K562 (cell line): ENCODE measurements at regions not wholly inside any gene's neighbourhood (a gene's known extent, or its start where the extent isn't known, plus 50 kb on each side); places are given as distances from the start of the nearest gene placed in this dataset.
A peak's percentile ranks its signal among the peaks of the same experiment; 100 is the strongest.

Source experiments
- ATAC-seq: fragments of 200-7000 bp; cut with Tn5 transposase; 3 replicates; pipeline ENCODE4 v1.9.1; 2020; ENCODE audit warnings: moderate library complexity
- BruUV-seq: library from RNA; stranded (reverse); fragments of 400-500 nt; replicated peaks from 2 replicates; lab custom pipeline; 2021; lab: Mats Ljungman, UMichigan
- CTCF ChIA-PET: fragments of 300-600 bp; formaldehyde crosslinking; extraction: SDS; loops from one replicate; lab custom pipeline; 2021; ENCODE audit warnings: low intra/inter-chr PET ratio; lab: Yijun Ruan, JAX
- POLR2A ChIA-PET: fragments of 300-600, 350-650 bp; sonication (Branson Sonifier 250); formaldehyde crosslinking; extraction: SDS; loops from one replicate; lab custom pipeline; 2021; ENCODE audit warnings: antibody characterized with exemption, inconsistent platforms; lab: Yijun Ruan, JAX
- DNase-seq, 4 experiments: peaks; one replicate each; pipeline versions ENCODE4 v3.0.0 to v3.0.0-alpha.2; 2011 to 2018; ENCODE audit warnings: low spot score in 3 of 4, mixed read lengths in 3 of 4; ENCODE audit errors: extremely low read depth in 1 of 4
- FAIRE-seq: peaks from 2 replicates; lab custom pipeline; 2011; peaks lifted over from hg19 to GRCh38; lab: Jason Lieb, UNC
- H2AFZ ChIP-seq: 2 replicates; pipeline ENCODE4 v1.6.0; 2011; ENCODE audit warnings: low read depth, low read length, control low read depth, inconsistent platforms
- H3K27ac ChIP-seq: fragments of 200-600 bp; 3 replicates; pipeline ENCODE4 v1.8.0; 2011; ENCODE audit warnings: low read depth, mild to moderate bottlenecking, control low read depth, inconsistent platforms, low read length, moderate library complexity, mixed read lengths; ENCODE audit errors: extremely low read depth
- H3K27me3 ChIP-seq, 2 experiments: fragments of 300-600 bp in 1 of 2; 2 replicates in 1 of 2; 3 replicates in 1 of 2; pipeline versions ENCODE4 v1.6.0 to v1.8.0; 2011; ENCODE audit warnings: inconsistent platforms in 2 of 2, low read length in 2 of 2, mild to moderate bottlenecking in 1 of 2, mixed read lengths in 1 of 2, moderate library complexity in 1 of 2; ENCODE audit not compliant: control insufficient read depth in 2 of 2, insufficient read depth in 2 of 2
- H3K36me3 ChIP-seq: fragments of 300-600 bp; 3 replicates; pipeline ENCODE4 v1.8.0; 2011; ENCODE audit warnings: mild to moderate bottlenecking, low read length, inconsistent platforms; ENCODE audit not compliant: control insufficient read depth, insufficient read depth
- H3K4me1 ChIP-seq, 2 experiments: fragments of 200-600 bp in 1 of 2; replicated peaks in 1 of 2; 2 replicates in 1 of 2; 3 replicates in 1 of 2; pipeline versions ENCODE4 v1.5.1 to v1.8.0; 2011; ENCODE audit warnings: inconsistent platforms in 2 of 2, low read length in 2 of 2, mild to moderate bottlenecking in 1 of 2, mixed read lengths in 1 of 2, moderate library complexity in 1 of 2; ENCODE audit not compliant: control insufficient read depth in 2 of 2, insufficient read depth in 2 of 2
- H3K4me2 ChIP-seq: 2 replicates; pipeline ENCODE4 v1.6.1; 2011; ENCODE audit warnings: low read length, control low read depth, inconsistent platforms, mixed read lengths; ENCODE audit not compliant: insufficient read depth
- H3K4me3 ChIP-seq: fragments of 200-600 bp; sonication (generic), shearing (Covaris generic); 2 replicates; pipeline ENCODE4 v1.5.1; 2016; ENCODE audit warnings: control low read depth, inconsistent platforms
- H3K79me2 ChIP-seq: fragments of 200-600 bp; 3 replicates; pipeline ENCODE4 v1.8.0; 2011; ENCODE audit warnings: low read length, inconsistent platforms; ENCODE audit not compliant: control insufficient read depth, insufficient read depth
- H3K9ac ChIP-seq, 2 experiments: 2 replicates each; pipeline versions ENCODE4 v1.6.0 to v1.6.1; 2011; ENCODE audit warnings: low read depth in 2 of 2, low read length in 2 of 2, control low read depth in 1 of 2, inconsistent platforms in 1 of 2, mild to moderate bottlenecking in 1 of 2, mixed read lengths in 1 of 2; ENCODE audit not compliant: insufficient read depth in 1 of 2
- H3K9me1 ChIP-seq: one replicate; pipeline ENCODE4 v1.6.0; 2011; ENCODE audit warnings: inconsistent platforms, mild to moderate bottlenecking, low read length, moderate library complexity; ENCODE audit not compliant: control insufficient read depth, insufficient read depth
- H3K9me3 ChIP-seq: replicated peaks from 2 replicates; pipeline ENCODE4 v1.5.1; 2011; ENCODE audit warnings: low read depth, low read length, inconsistent platforms; ENCODE audit not compliant: control insufficient read depth, insufficient read depth
- H4K20me1 ChIP-seq: replicated peaks from 2 replicates; pipeline ENCODE4 v1.6.1; 2011; ENCODE audit warnings: low read length, inconsistent platforms, mixed read lengths; ENCODE audit not compliant: control insufficient read depth, insufficient read depth
- CTCF ChIP-seq, 3 experiments: IDR thresholded peaks in 2 of 3; conservative IDR thresholded peaks in 1 of 3; 2 replicates each; pipeline ENCODE4 v1.5.1; 2011 to 2012; ENCODE audit warnings: low read length in 3 of 3, mild to moderate bottlenecking in 3 of 3, control low read depth in 2 of 3, improper control_type of control experiment in 1 of 3, inconsistent platforms in 1 of 3, low read depth in 1 of 3, mixed read lengths in 1 of 3, moderate library complexity in 1 of 3; ENCODE audit not compliant: insufficient read depth in 2 of 3
- RAD21 ChIP-seq, 2 experiments: fragments of 250-450 bp in 1 of 2; fragments of 450-650 bp in 1 of 2; sonication (Bioruptor Pico) in 1 of 2; formaldehyde crosslinking in 1 of 2; IDR thresholded peaks in 1 of 2; conservative IDR thresholded peaks in 1 of 2; 2 replicates each; pipeline versions ENCODE4 v1.4.0 to v1.8.0; 2020 to 2022; ENCODE audit warnings: mild to moderate bottlenecking in 2 of 2, moderate library complexity in 1 of 2
- RNF2 ChIP-seq: sonication (generic); IDR thresholded peaks from 2 replicates; pipeline ENCODE4 v1.6.1; 2016
- THRA ChIP-seq: fragments of 450-650 bp; IDR thresholded peaks from 2 replicates; pipeline ENCODE4 v1.6.1; 2017; ENCODE audit warnings: mild to moderate bottlenecking, moderate library complexity
- WGBS: fragments of 100-300 bp; shearing (Covaris generic); methylation state at CpG from one replicate; pipeline ENCODE4 v1.1.6; 2016; ENCODE audit warnings: low coverage, mixed read lengths; ENCODE audit not compliant: insufficient coverage; ENCODE audit errors: missing lambda C conversion rate; 5-methylcytosine and 5-hydroxymethylcytosine counted together
- in situ Hi-C: fragments of 300-500 bp; cut with MboI; formaldehyde crosslinking; loops from 4 replicates; pipeline ENCODE4 v1.15.0; 2018; ENCODE audit warnings: inconsistent platforms, mixed read lengths
- intact Hi-C: fragments of 100-400 bp; cut with micrococcal nuclease; formaldehyde crosslinking; loops from 2 replicates; pipeline ENCODE4 v1.14.2; 2022

GRCh38 chr3:154552338-154552737, 122.3 kb upstream of the GPR149 start:
- intact Hi-C loops: no loop called here
- peak in 1 of 4 experiments; percentile 3 for DNase-seq
- Histone ChIP-seq H3K9me1 (no peaks in the 10 kb centered on the region), H3K9me3 (no peaks in the 10 kb centered on the region), H3K27ac (no peak overlapping the region), H3K36me3 (no peaks in the 10 kb centered on the region), H3K4me3 (no peak overlapping the region), H3K4me1 (no peaks in the 10 kb centered on the region), H2AFZ (no peak overlapping the region), H3K27me3 (no peaks in the 10 kb centered on the region), H4K20me1 (no peaks in the 10 kb centered on the region), H3K4me2 (no peak overlapping the region), H3K9ac (no peak overlapping the region), H3K79me2 (no peaks in the 10 kb centered on the region)
- WGBS: 0% methylated on average over 1 of the region's 1 CpG
- no TSS peak for BruUV-seq
- no peak for ATAC-seq
- POLR2A ChIA-PET: no interaction called here
- in situ Hi-C loops: no loop called here
- FAIRE-seq: no peak
- CTCF ChIA-PET: no interaction called here
- no peak for TF ChIP-seq THRA
- TF ChIP-seq RAD21 (CRISPR knock-in tag; conservative IDR thresholded peaks at IDR 0.05 in 1 of 2, IDR thresholded peaks at IDR 0.05 in 1 of 2): peak in 1 of 2 experiments; percentile 18; a peak in 1 of 4 replicates
- no peak for TF ChIP-seq RNF2
- peak in 2 of 3 experiments; percentile 40 to 49; a peak in 3 of 6 replicates for TF ChIP-seq CTCF (IDR thresholded peaks at IDR 0.05 in 2 of 3, conservative IDR thresholded peaks at IDR 0.05 in 1 of 3; ENCODE audit: insufficient read depth in 2 of 3, low read depth in 1 of 3, low read length in 3 of 3)
- TF ChIP-seq, all 486 proteins: peak for 2
